ENCODE measurements at regions not wholly inside any gene's neighbourhood (a gene's known extent, or its start where the extent isn't known, plus 50 kb on each side); places are given as distances from the start of the nearest gene placed in this dataset.

GRCh38 chr3:31224936-31225335, 307.8 kb upstream of the STT3B start:
- no peak for DNase-seq (ENCODE audit: low spot score)

- DNase-seq (ENCODE audit: low spot score) = no peak
These were observed 306.8 kb upstream of the STT3B start for GRCh38 chr3:31225923-31226322.

- peak; percentile 35 for DNase-seq (ENCODE audit: low spot score)
These were observed 306.4 kb upstream of the STT3B start for GRCh38 chr3:31226346-31226745.

DNA sequence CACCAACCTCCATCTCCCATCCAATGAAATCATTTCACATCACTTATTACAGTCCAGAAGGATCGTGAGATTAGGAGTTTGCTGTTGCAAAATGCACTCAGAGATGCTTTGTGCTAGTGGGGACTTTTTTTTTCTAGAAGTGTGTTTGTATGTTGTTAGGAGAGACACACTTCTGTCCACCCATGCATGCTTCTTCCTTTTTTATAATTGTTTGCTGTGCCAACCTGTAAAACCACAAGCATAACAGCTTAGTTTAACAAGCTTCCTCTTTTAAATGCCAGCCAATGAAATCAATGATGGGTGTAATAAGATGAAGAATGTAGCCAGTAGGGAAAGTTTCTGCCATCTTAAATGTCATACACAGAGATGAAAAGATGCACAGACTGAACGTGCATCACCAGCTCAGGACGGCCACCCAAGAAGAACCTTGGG, 305.6 kb upstream of the STT3B start:
- DNase-seq (ENCODE audit: low spot score) = peak; percentile 61

- no peak for DNase-seq (ENCODE audit: low spot score)
These were observed 302.1 kb upstream of the STT3B start for GRCh38 chr3:31230425-31231223.

DNA sequence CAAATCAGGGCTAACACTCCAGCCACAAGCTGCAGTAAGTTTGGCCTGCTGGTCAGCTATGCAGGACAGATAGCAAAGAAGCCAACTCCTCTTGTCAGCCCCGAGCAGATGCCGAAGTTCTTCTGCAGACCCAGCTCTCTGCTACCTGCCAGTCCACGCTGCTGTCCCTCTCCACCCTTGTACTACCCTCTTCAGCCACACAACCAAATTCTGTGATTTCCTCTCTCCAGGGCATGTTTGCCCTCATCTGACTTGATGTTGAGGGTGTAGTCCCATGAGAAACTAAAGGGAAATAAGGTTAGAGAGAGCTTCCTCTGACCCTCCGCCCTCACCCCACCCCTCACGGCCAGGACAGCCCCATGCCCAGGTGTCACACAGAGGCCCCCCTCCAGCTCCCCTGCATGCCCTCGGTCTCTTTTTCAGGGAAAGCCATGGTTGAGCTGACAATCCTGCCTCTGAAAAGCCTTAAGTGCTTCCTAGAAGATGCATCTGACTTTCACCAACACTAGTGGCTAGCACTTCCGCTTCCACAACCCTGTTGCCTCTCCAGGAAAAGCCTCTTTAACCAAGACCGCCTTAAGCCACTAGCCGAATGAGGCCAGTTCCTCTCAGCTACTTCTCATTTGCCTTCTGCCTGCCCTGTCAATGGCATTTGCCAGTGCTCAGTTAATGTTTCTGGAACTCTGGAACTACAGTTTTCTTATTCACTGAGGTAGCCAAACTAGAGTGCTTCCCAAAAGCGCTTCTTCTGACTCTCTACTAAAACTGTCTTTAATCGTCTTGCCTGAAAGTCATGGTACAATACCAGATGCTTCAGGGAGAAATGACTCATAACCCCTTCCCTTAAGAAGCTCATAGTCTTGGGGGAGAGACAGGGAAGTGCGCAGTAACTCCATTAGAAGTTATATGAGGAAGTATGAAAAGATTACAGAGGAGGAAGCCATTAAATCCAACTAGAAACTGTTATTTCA, 300.4 kb upstream of the STT3B start:
- no peak for DNase-seq (ENCODE audit: low spot score)

DNA sequence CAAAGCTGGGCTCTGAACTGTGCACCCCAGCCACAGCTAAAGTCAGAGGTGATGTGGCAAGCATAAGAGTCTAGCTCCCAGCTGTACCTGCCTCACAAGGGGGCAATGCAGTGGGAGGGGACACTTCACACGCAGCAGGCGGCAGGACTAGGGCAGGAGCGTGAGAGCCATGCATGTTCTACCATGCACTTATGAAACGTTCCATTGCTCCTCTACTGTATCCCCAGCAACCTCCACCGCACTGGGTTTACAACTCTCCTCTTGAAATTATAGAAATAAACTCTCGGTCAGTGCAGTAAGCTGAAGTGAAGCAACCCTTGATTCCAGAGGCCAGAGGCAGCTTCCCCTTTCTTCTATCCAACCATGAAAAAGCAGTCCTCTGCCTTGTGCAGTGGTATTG, 298.6 kb upstream of the STT3B start:
- no peak for DNase-seq (ENCODE audit: low spot score)

DNA sequence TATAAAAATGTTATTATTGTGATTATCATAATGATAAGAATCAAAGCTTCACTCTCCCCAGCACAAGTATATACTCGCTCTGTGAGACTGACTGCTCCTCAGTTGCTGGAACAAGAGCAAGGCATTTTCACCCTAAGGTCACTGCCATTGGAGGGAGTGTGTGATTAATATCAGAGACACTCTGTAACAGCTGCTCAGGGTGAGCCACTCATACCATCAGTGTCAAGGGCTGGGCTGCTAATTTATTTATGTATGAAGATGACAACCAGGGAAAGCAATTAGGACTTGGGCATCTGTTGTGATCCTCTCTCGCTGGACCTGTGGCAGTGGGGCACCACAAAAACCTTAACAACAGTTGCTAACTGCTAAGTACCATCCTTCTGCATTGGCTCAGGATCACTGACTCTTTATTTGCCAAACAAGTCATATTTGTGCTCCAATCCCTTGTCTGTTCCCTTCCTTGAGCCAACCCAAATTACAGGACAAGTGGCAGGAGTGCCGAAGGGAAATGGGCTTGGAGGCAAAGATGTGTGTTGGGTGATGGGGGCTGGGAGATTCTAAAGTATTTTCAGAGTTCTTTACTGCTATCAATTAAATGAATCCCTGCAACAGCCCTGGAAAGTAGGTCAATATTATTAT, 297.5 kb upstream of the STT3B start:
- DNase-seq (ENCODE audit: low spot score) = no peak

DNA sequence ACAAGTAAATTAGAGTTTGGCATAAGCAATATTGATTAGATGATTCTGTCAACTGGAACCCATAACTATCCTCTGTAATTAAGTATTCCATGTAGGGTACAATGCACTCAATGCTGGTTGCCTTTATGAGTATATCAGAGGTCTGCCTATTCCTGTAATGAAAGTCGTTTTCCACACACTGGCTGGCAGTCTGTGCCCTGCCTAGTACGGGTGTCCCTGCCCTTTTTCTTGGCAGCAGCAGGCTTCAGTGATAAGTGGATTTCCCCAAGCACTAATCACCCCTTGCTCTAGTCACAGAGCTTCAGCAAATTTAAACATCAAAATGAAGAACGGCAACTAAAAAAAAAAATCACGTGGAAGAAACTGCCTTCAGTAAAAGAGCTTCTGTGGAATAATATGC, 294.8 kb upstream of the STT3B start:
- DNase-seq (ENCODE audit: low spot score) = no peak

DNA sequence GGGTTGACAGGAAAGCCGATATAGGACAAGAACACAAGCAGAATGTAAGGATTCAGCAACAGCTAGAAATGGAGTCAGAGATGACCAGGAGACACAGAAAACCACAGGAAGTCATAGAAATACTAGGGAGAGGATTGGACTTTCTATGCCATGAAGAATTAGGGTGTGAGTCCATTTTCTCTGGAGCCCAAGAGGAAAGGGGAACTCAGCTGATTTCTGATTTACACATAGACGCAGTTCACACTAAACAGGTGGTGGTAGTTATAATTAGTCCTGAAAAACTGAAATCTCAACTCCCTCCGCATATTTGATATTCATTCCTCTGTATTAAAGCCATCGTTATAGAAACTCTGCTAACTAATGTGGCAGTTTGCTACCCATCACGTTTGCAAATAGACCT, 292.7 kb upstream of the STT3B start:
- no peak for DNase-seq (ENCODE audit: low spot score)

GRCh38 chr3:31240466-31240865, 292.3 kb upstream of the STT3B start:
- DNase-seq (ENCODE audit: low spot score) = no peak

DNA sequence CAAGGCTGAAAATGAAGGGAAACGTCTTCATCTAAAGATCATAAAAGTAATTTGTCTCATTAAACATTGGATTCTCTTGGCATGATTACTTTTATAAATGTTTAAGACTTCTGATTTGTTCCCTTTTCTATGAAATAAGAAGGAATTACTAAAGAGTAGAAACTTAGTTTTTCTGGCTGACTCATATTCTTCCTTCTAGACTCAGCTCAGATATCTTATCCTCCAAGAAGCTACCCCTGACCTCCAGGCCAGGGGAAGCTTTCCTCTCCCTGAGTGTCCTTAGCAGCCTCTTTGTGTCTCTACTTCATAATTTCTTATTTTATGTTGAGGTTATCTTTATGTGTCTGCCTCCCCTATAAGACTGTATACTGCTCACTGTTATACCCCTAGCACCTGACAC, 291.9 kb upstream of the STT3B start:
- no peak for DNase-seq (ENCODE audit: low spot score)

DNA sequence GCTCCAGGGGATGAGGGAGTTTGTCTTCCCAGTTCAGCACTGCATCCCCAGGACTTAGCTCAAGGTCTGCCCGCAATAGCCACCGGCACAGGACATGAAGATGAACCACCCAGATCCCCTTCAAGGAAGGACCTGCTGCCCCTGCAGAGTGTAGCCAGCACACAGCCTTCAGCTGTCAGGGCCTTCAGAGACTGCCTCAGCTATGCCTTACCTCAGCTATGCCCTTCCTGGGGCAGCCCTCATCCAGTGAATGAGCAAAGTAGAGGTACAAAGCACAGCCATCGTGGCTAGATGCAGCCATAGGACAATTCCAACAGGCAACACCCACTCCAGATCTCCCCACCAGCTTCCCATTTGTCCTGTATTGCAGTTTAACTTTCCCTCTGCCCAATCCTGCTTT, 291.2 kb upstream of the STT3B start:
- DNase-seq (ENCODE audit: low spot score) = no peak

- no peak for DNase-seq (ENCODE audit: low spot score)
These were observed 290.4 kb upstream of the STT3B start for GRCh38 chr3:31242026-31242960.

DNA sequence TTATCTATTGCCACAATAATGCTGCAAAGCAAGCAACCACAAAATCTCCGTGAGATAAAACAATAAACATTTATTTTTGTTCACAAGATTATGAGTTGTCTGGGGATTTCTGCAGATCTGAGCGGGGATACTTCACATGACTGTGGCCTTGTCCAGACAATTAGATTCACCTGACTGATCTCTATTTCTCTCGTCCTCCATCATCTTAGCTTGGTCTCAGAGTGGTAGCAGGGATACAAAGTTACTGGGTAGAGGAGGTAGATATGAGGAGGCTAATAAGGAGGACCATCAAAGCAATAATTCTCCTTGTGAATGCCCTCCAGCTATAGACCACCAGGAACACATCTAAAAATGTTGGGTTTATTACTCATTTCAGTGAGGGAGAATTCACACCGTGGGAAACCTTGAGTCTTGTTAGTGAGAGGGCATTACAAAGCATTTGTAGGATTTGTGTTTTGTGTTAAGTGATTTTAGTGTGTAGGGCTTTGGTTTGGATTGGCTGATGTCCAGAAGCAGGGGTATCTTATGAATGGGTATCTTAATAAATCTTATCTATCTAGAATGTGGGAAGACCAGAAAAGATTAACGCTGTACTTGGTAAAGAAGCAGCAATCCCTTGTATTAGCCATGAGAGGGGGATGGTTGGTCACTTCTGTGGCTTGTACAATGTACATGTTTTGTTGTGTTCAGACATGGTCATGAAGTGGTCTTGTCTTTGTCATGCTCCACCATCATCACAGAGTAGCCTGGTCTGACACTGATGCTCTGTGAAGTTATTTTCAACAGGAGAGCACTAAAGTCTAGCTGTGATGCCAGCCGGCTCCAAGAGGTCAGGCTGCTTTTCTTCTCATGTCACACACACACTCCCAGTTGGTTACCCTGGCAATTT, 287.6 kb upstream of the STT3B start:
- DNase-seq (ENCODE audit: low spot score) = no peak

- no peak for DNase-seq (ENCODE audit: low spot score)
These were observed 286.2 kb upstream of the STT3B start for GRCh38 chr3:31246293-31247062.

- no peak for DNase-seq (ENCODE audit: low spot score)
These were observed 285.7 kb upstream of the STT3B start for GRCh38 chr3:31247063-31247447.

DNA sequence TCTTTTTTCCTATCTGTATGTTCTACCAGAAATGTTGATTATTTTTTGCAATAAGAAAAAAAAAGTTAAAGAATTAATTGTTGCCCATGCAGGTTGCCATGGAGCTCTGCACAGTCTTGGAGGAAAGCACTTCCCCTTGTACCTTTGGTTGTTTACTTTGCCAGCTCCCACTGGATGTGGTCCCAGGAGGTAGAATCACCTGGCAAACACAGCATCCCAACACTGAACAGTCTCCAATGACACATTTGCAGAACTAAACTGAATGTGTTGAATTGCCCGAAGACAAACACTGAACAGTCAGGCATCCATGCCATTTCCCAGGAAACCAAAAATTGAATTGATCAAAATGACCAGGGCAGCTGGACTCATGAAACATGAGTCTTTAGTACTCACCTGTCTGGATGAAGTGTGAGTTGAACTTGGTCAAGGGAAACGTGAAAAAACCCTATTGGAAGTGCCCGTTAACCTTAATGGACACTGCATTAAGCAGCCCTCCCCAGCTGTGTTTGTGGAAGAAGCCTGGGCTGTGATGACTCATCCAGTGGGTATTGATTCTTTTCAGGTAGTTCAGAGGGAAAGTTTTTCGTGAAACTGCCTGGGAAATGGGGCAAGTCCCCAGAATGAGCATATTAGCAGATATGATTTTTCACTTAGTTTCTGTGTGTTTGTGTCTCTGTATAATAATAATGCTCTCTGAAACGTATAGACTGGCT, 284.7 kb upstream of the STT3B start:
- peak; percentile 13 for DNase-seq (ENCODE audit: low spot score)

GRCh38 chr3:31248563-31248992, 284.1 kb upstream of the STT3B start:
- DNase-seq (ENCODE audit: low spot score) = no peak
